GM18909 (cell line): ENCODE measurements at regions not wholly inside any gene's neighbourhood (a gene's known extent, or its start where the extent isn't known, plus 50 kb on each side); places are given as distances from the start of the nearest gene placed in this dataset.
"Not testable (repeated sequence)": the region's sequence is repeated elsewhere in the genome, so short reads cannot be mapped to it uniquely, and the experiment has no call there.

Source experiments
- ATAC-seq: cut with Tn5 transposase; IDR thresholded peaks from one replicate; pipeline ENCODE4 v1.9.1; 2021; ENCODE audit warnings: mild to moderate bottlenecking; ENCODE audit not compliant: unreplicated experiment, poor library complexity

GRCh38 chr9:71515107-71515506 is 253.2 kb downstream of the CEMIP2 start:
- no peak for ATAC-seq

DNA sequence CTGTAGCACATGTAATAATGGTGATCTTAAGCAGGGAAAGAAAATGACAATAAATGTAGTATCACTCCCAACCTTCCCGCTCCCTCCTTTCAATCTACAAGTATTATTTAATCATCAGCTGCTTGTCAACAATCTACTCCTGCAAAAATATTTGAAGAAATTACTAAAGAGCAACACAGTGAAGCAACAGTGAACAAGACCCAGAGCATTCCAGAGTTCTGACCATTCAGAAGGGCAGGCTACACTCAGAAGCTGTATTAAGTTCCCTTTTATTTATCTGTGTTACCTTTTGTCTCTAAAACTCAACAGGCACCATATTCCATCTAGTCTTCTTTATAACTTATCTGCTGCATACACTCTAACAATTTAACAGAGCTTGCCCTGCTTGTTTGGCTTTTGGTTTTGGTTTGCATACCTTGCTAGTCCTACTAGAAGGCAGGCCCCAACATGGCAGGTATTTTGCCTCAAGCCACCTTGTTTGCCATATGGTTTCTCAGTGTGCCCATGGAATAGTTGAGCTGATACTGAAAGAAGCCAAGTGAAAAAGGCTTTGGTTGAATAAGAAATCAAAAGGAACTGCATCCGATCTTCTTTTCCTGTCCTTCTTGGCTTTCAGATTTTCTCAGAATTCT is 253.9 kb downstream of the CEMIP2 start:
- no peak for ATAC-seq

GRCh38 chr9:71509054-71509453 is 259.3 kb downstream of the CEMIP2 start:
- ATAC-seq: no peak

GRCh38 chr9:71508141-71508540 is 260.2 kb downstream of the CEMIP2 start:
- ATAC-seq: not testable (repeated sequence)

DNA sequence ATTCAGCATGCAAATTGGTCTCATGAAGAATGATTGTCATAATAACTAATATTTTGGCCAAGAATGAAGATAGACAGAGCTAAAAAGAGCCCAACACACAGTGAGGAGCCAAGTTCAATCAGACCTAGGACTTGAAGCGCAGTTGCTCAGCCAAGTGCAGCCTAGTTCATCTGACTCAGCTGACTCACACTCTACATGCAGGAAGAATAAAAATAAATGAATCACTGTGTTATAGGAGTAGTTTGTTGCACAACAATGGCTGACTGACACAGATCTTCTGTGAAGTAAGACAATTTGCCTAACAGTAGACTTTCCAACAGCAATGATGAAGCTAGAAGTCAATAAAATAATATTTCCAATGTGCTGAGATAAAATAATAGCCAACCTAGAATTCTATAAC is 261.5 kb downstream of the CEMIP2 start:
- ATAC-seq: no peak

- ATAC-seq: no peak
Measured at GRCh38 chr9:71504636-71505035, 263.7 kb downstream of the CEMIP2 start.

GRCh38 chr9:71498691-71499090 is 269.6 kb downstream of the CEMIP2 start:
- no peak for ATAC-seq

DNA sequence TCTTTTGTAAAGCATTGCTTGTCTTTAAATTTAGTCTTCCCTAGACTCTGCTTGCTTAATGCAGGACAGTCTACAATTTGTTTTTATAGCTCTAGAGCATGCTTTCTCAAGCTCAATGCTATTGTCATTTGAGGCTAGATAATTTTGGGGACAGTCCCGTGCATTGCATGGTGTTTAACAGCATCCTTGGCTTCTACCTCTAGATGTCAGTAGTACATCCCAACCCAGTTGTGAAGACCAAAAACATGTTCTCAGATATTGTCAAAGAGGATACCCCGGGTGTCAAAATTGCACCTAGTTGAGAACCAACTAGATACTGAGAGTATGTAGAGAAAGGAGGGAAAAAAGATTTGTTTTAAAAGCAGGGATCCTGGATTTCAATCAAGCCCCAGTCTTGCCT is 277.5 kb downstream of the CEMIP2 start:
- ATAC-seq: peak; percentile 44

GRCh38 chr9:71487061-71487460 is 281.3 kb downstream of the CEMIP2 start:
- no peak for ATAC-seq

DNA sequence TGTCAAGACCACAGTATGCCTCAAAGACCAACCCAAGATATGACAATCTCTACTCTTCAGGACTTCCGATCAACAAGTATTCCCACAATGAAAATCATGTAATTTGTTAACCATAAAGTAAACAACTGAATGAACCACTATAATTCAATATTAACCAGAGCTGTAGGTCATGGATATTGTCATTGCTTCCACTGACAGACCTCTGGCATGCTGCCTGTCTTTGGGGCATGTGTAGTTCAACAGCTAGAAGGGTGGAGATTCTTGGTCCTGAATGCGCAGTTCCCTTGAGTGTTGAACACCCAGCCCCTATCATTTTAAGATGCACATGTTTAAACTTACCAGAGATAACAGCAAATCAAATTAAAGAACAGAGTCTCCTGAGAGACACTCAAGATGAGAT is 283.0 kb downstream of the CEMIP2 start:
- no peak for ATAC-seq

GRCh38 chr9:71483436-71483835 is 284.9 kb downstream of the CEMIP2 start:
- ATAC-seq: no peak

DNA sequence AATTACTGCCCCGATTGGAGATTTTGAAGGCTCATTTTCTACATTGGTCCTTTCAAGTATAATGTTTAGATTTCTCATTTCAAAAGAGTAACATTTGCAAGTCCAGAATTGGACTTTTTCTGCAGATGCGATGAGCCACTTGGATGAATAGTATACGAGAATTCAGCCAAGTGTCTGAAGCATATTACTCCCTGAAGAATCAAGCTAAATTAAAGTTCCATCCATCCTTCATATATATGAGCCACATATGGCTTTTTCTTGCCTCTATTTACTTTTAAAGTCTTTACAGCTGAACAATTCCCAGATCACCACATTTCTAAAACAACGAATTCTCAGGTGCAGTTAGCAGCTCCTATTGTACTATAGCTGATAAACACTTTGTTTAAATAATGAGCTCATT is 288.7 kb downstream of the CEMIP2 start:
- no peak for ATAC-seq

- no peak for ATAC-seq
Measured at GRCh38 chr9:71472400-71472799, 295.9 kb downstream of the CEMIP2 start.

DNA sequence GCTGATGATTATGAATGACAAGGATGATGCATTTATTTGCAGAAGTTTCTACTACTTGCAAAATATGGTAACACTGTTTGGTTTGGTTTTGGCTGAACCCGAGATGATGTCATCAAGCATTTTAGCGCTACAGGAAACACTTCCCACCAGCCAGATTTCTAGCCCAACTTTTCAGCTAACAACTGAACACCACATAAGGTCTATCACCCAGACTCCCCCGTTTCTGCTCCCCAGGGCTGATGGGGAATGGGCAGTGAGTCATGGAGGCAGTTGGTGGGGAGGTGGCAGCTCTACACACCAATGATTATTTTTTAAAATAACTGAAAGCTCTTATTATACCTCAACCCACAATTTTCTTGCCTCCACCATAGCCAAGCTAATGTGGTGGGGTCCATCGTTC is 302.9 kb downstream of the CEMIP2 start:
- no peak for ATAC-seq

DNA sequence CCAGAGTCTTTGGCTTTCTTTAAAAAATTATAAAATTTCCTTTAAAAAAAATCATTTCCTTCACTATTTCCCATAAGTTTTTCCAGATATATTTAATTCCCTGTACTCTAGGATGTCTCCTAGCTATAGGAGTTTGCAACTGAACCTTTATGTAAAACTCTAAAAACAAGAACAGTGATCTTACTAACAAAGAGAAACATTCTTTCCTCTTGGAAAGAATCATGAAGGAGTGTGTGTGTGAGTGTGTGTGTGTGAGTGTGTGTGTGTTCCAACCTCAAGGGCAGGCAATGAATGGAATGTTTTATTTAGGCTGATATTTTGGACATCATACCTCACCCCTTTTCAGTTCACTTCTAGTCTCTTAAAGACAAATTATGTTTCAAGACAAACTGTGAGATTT is 309.2 kb downstream of the CEMIP2 start:
- ATAC-seq: no peak

- ATAC-seq: peak; percentile 90
Measured at GRCh38 chr9:71446473-71447411, 321.6 kb downstream of the CEMIP2 start.

DNA sequence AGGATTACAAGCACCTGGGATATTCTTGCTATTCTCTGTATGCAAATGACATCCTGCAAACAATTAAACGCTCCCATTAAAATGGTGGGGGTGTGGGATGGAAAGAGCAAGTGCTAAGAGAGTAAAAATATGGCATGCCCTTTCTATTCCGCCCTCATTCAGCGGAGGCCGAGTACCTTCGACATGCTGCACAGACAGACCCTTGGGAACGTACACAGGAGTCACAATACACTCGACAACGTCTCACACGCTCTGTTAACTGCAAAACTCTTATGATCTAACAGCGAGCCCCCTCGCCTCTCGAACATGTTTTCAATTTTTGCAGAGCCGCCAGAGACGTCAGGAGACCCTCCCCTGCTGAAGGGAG is 322.2 kb downstream of the CEMIP2 start:
- no peak for ATAC-seq

DNA sequence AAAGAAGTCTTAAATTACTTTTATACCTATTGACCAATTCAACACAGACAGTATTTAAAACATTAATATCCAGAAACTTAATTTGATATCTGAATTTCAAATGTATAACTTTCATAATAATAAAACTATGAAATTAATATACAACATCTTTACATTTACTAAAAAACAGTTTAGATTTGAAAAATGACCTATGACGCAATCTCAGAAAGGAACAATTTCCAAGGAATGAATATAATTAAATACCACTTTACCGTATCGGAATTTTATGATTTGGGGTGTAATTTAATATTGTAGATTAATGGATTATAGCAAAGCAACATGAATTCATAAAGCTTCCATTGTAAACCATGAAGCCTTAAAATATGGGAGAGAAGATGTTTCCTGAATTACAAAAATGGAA is 321.5 kb upstream of the TRPM3 start:
- no peak for ATAC-seq

- ATAC-seq: no peak
Measured at GRCh38 chr9:71441266-71441665, 319.8 kb upstream of the TRPM3 start.

- ATAC-seq: no peak
Measured at GRCh38 chr9:71431931-71432330, 310.5 kb upstream of the TRPM3 start.

DNA sequence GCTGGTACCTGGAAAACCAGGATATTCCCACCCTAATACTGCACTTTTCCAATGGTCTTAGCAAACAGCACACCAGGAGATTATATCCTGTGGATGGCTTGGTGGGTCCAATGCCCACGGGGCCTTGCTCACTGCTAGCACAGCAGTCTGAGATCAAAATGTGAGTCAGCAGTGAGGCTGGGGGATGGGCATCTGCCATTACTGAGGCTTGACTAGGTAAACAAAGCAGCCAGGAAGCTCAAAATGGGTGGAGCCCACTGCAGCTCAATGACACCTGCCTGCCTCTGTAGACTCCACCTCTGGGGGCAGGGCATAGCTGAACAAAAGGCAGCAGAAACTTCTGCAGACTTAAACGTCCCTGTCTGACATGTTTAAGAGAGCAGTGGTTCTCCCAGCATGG is 285.9 kb upstream of the TRPM3 start:
- ATAC-seq: not testable (repeated sequence)

GRCh38 chr9:71403106-71403505 is 281.7 kb upstream of the TRPM3 start:
- ATAC-seq: no peak
